ENCODE measurements at regions not wholly inside any gene's neighbourhood (a gene's known extent, or its start where the extent isn't known, plus 50 kb on each side); places are given as distances from the start of the nearest gene placed in this dataset.

- H3K4me3 ChIP-seq (ENCODE audit: low read depth in 1 of 2, low read length in 2 of 2): no peak overlapping the region
- no peaks in the 10 kb centered on the region for H3K36me3 ChIP-seq (ENCODE audit: control insufficient read depth in 1 of 2, insufficient read depth in 2 of 2, low read length in 2 of 2)
- H3K9me3 ChIP-seq (ENCODE audit: control insufficient read depth in 1 of 2, low read length in 2 of 2): no peaks in the 10 kb centered on the region
- H3K4me1 ChIP-seq (ENCODE audit: control insufficient read depth in 1 of 2, insufficient read depth in 2 of 2, low read length in 2 of 2): no peaks in the 10 kb centered on the region
- H3K27me3 ChIP-seq (ENCODE audit: control insufficient read depth in 1 of 2, insufficient read depth in 2 of 2, low read length in 2 of 2): no peaks in the 10 kb centered on the region
- no peak overlapping the region for H3K27ac ChIP-seq (ENCODE audit: low read depth, low read length)
- no peak overlapping the region for H3K9ac ChIP-seq (ENCODE audit: low read depth in 1 of 2, low read length in 2 of 2)
Observed at GRCh38 chr3:117710501-117710900, 1000.9 kb downstream of the TUSC7 start.

- Histone ChIP-seq H3K27ac (ENCODE audit: low read depth, low read length) (no peak overlapping the region), H3K4me3 (ENCODE audit: low read depth in 1 of 2, low read length in 2 of 2) (no peak overlapping the region), H3K4me1 (ENCODE audit: control insufficient read depth in 1 of 2, insufficient read depth in 2 of 2, low read length in 2 of 2) (no peaks in the 10 kb centered on the region), H3K9ac (ENCODE audit: low read depth in 1 of 2, low read length in 2 of 2) (no peak overlapping the region), H3K9me3 (ENCODE audit: control insufficient read depth in 1 of 2, low read length in 2 of 2) (no peaks in the 10 kb centered on the region), H3K36me3 (ENCODE audit: control insufficient read depth in 1 of 2, insufficient read depth in 2 of 2, low read length in 2 of 2) (no peaks in the 10 kb centered on the region), H3K27me3 (ENCODE audit: control insufficient read depth in 1 of 2, insufficient read depth in 2 of 2, low read length in 2 of 2) (no peaks in the 10 kb centered on the region)
Observed at GRCh38 chr3:117719316-117719926, 1009.8 kb downstream of the TUSC7 start.

GRCh38 chr3:117721866-117722265 lies 1012.3 kb downstream of the TUSC7 start:
- no peaks in the 10 kb centered on the region for H3K27me3 ChIP-seq (ENCODE audit: control insufficient read depth in 1 of 2, insufficient read depth in 2 of 2, low read length in 2 of 2)
- no peaks in the 10 kb centered on the region for H3K36me3 ChIP-seq (ENCODE audit: control insufficient read depth in 1 of 2, insufficient read depth in 2 of 2, low read length in 2 of 2)
- H3K9me3 ChIP-seq (ENCODE audit: control insufficient read depth in 1 of 2, low read length in 2 of 2): no peaks in the 10 kb centered on the region
- H3K4me1 ChIP-seq (ENCODE audit: control insufficient read depth in 1 of 2, insufficient read depth in 2 of 2, low read length in 2 of 2): no peaks in the 10 kb centered on the region
- H3K27ac ChIP-seq (ENCODE audit: low read depth, low read length): no peak overlapping the region
- H3K4me3 ChIP-seq (ENCODE audit: low read depth in 1 of 2, low read length in 2 of 2): no peak overlapping the region
- no peak overlapping the region for H3K9ac ChIP-seq (ENCODE audit: low read depth in 1 of 2, low read length in 2 of 2)

- H3K4me1 ChIP-seq (ENCODE audit: control insufficient read depth in 1 of 2, insufficient read depth in 2 of 2, low read length in 2 of 2): no peaks in the 10 kb centered on the region
- H3K27ac ChIP-seq (ENCODE audit: low read depth, low read length): no peak overlapping the region
- H3K9me3 ChIP-seq (ENCODE audit: control insufficient read depth in 1 of 2, low read length in 2 of 2): no peaks in the 10 kb centered on the region
- H3K27me3 ChIP-seq (ENCODE audit: control insufficient read depth in 1 of 2, insufficient read depth in 2 of 2, low read length in 2 of 2): no peaks in the 10 kb centered on the region
- no peaks in the 10 kb centered on the region for H3K36me3 ChIP-seq (ENCODE audit: control insufficient read depth in 1 of 2, insufficient read depth in 2 of 2, low read length in 2 of 2)
- no peak overlapping the region for H3K4me3 ChIP-seq (ENCODE audit: low read depth in 1 of 2, low read length in 2 of 2)
- H3K9ac ChIP-seq (ENCODE audit: low read depth in 1 of 2, low read length in 2 of 2): no peak overlapping the region
Observed at GRCh38 chr3:117722856-117723255, 1013.3 kb downstream of the TUSC7 start.

- H3K4me1 ChIP-seq (ENCODE audit: control insufficient read depth in 1 of 2, insufficient read depth in 2 of 2, low read length in 2 of 2): no peaks in the 10 kb centered on the region
- H3K27me3 ChIP-seq (ENCODE audit: control insufficient read depth in 1 of 2, insufficient read depth in 2 of 2, low read length in 2 of 2): no peaks in the 10 kb centered on the region
- H3K9me3 ChIP-seq (ENCODE audit: control insufficient read depth in 1 of 2, low read length in 2 of 2): no peaks in the 10 kb centered on the region
- no peak overlapping the region for H3K4me3 ChIP-seq (ENCODE audit: low read depth in 1 of 2, low read length in 2 of 2)
- H3K36me3 ChIP-seq (ENCODE audit: control insufficient read depth in 1 of 2, insufficient read depth in 2 of 2, low read length in 2 of 2): no peaks in the 10 kb centered on the region
- no peak overlapping the region for H3K27ac ChIP-seq (ENCODE audit: low read depth, low read length)
- H3K9ac ChIP-seq (ENCODE audit: low read depth in 1 of 2, low read length in 2 of 2): no peak overlapping the region
Observed at GRCh38 chr3:117723825-117724224, 1014.2 kb downstream of the TUSC7 start.

- no peaks in the 10 kb centered on the region for H3K4me1 ChIP-seq (ENCODE audit: control insufficient read depth in 1 of 2, insufficient read depth in 2 of 2, low read length in 2 of 2)
Observed at GRCh38 chr3:117725314-117725713, 1015.7 kb downstream of the TUSC7 start.

GRCh38 chr3:117726776-117727175 lies 1017.2 kb downstream of the TUSC7 start:
- Histone ChIP-seq H3K36me3 (ENCODE audit: control insufficient read depth in 1 of 2, insufficient read depth in 2 of 2, low read length in 2 of 2) (no peaks in the 10 kb centered on the region), H3K27me3 (ENCODE audit: control insufficient read depth in 1 of 2, insufficient read depth in 2 of 2, low read length in 2 of 2) (no peaks in the 10 kb centered on the region), H3K4me1 (ENCODE audit: control insufficient read depth in 1 of 2, insufficient read depth in 2 of 2, low read length in 2 of 2) (no peaks in the 10 kb centered on the region)

More at GRCh38 chr3:117725314-117725713, 1015.7 kb downstream of the TUSC7 start:
- Histone ChIP-seq H3K9me3 (ENCODE audit: control insufficient read depth in 1 of 2, low read length in 2 of 2) (no peaks in the 10 kb centered on the region), H3K27me3 (ENCODE audit: control insufficient read depth in 1 of 2, insufficient read depth in 2 of 2, low read length in 2 of 2) (no peaks in the 10 kb centered on the region), H3K36me3 (ENCODE audit: control insufficient read depth in 1 of 2, insufficient read depth in 2 of 2, low read length in 2 of 2) (no peaks in the 10 kb centered on the region), H3K9ac (ENCODE audit: low read depth in 1 of 2, low read length in 2 of 2) (no peak overlapping the region), H3K4me3 (ENCODE audit: low read depth in 1 of 2, low read length in 2 of 2) (no peak overlapping the region), H3K27ac (ENCODE audit: low read depth, low read length) (no peak overlapping the region)

GRCh38 chr3:117728226-117728625 lies 1018.6 kb downstream of the TUSC7 start:
- H3K4me3 ChIP-seq (ENCODE audit: low read depth in 1 of 2, low read length in 2 of 2): no peak overlapping the region
- no peak overlapping the region for H3K27ac ChIP-seq (ENCODE audit: low read depth, low read length)
- no peaks in the 10 kb centered on the region for H3K27me3 ChIP-seq (ENCODE audit: control insufficient read depth in 1 of 2, insufficient read depth in 2 of 2, low read length in 2 of 2)
- H3K36me3 ChIP-seq (ENCODE audit: control insufficient read depth in 1 of 2, insufficient read depth in 2 of 2, low read length in 2 of 2): no peaks in the 10 kb centered on the region
- H3K4me1 ChIP-seq (ENCODE audit: control insufficient read depth in 1 of 2, insufficient read depth in 2 of 2, low read length in 2 of 2): no peaks in the 10 kb centered on the region
- H3K9ac ChIP-seq (ENCODE audit: low read depth in 1 of 2, low read length in 2 of 2): no peak overlapping the region
- no peaks in the 10 kb centered on the region for H3K9me3 ChIP-seq (ENCODE audit: control insufficient read depth in 1 of 2, low read length in 2 of 2)

More at GRCh38 chr3:117726776-117727175, 1017.2 kb downstream of the TUSC7 start:
- Histone ChIP-seq H3K27ac (ENCODE audit: low read depth, low read length) (no peak overlapping the region), H3K4me3 (ENCODE audit: low read depth in 1 of 2, low read length in 2 of 2) (no peak overlapping the region), H3K9ac (ENCODE audit: low read depth in 1 of 2, low read length in 2 of 2) (no peak overlapping the region), H3K9me3 (ENCODE audit: control insufficient read depth in 1 of 2, low read length in 2 of 2) (no peaks in the 10 kb centered on the region)

- H3K9ac ChIP-seq (ENCODE audit: low read depth in 1 of 2, low read length in 2 of 2): no peak overlapping the region
- no peak overlapping the region for H3K4me3 ChIP-seq (ENCODE audit: low read depth in 1 of 2, low read length in 2 of 2)
- no peaks in the 10 kb centered on the region for H3K4me1 ChIP-seq (ENCODE audit: control insufficient read depth in 1 of 2, insufficient read depth in 2 of 2, low read length in 2 of 2)
- no peaks in the 10 kb centered on the region for H3K27me3 ChIP-seq (ENCODE audit: control insufficient read depth in 1 of 2, insufficient read depth in 2 of 2, low read length in 2 of 2)
- no peaks in the 10 kb centered on the region for H3K36me3 ChIP-seq (ENCODE audit: control insufficient read depth in 1 of 2, insufficient read depth in 2 of 2, low read length in 2 of 2)
- H3K27ac ChIP-seq (ENCODE audit: low read depth, low read length): no peak overlapping the region
- H3K9me3 ChIP-seq (ENCODE audit: control insufficient read depth in 1 of 2, low read length in 2 of 2): no peaks in the 10 kb centered on the region
Observed at GRCh38 chr3:117734496-117734895, 1024.9 kb downstream of the TUSC7 start.

- no peak overlapping the region for H3K27ac ChIP-seq (ENCODE audit: low read depth, low read length)
- H3K4me1 ChIP-seq (ENCODE audit: control insufficient read depth in 1 of 2, insufficient read depth in 2 of 2, low read length in 2 of 2): no peaks in the 10 kb centered on the region
- H3K27me3 ChIP-seq (ENCODE audit: control insufficient read depth in 1 of 2, insufficient read depth in 2 of 2, low read length in 2 of 2): no peaks in the 10 kb centered on the region
- no peak overlapping the region for H3K9ac ChIP-seq (ENCODE audit: low read depth in 1 of 2, low read length in 2 of 2)
- H3K4me3 ChIP-seq (ENCODE audit: low read depth in 1 of 2, low read length in 2 of 2): no peak overlapping the region
- no peaks in the 10 kb centered on the region for H3K9me3 ChIP-seq (ENCODE audit: control insufficient read depth in 1 of 2, low read length in 2 of 2)
- H3K36me3 ChIP-seq (ENCODE audit: control insufficient read depth in 1 of 2, insufficient read depth in 2 of 2, low read length in 2 of 2): no peaks in the 10 kb centered on the region
Observed at GRCh38 chr3:117735481-117736101, 1026.0 kb downstream of the TUSC7 start.
